HEK293 (cell line): ENCODE measurements at regions not wholly inside any gene's neighbourhood (a gene's known extent, or its start where the extent isn't known, plus 50 kb on each side); places are given as distances from the start of the nearest gene placed in this dataset.

Experiments
- CTCF ChIA-PET: fragments of 350-600 bp; formaldehyde crosslinking; extraction: SDS; loops from one replicate; lab custom pipeline; 2021; ENCODE audit warnings: antibody characterized with exemption; lab: Yijun Ruan, JAX
- POLR2A ChIA-PET: fragments of 300-600 bp; formaldehyde crosslinking; extraction: SDS; loops from one replicate; lab custom pipeline; 2020; ENCODE audit warnings: antibody characterized with exemption, inconsistent platforms; lab: Yijun Ruan, JAX
- H3K27ac ChIP-seq: fragments of 200-500 bp; sonication (Bioruptor generic); 2 replicates; pipeline ENCODE4 v1.5.1; 2014; ENCODE audit warnings: low read depth, low read length, control low read depth, inconsistent platforms; ENCODE audit errors: extremely low read depth
- H3K36me3 ChIP-seq, 2 experiments: fragments of 200-500 bp in 1 of 2; sonication (Bioruptor generic) in 1 of 2; 1 replicate in 1 of 2; 2 replicates in 1 of 2; pipeline ENCODE4 v1.5.1; 2014 to 2017; ENCODE audit warnings: inconsistent platforms in 2 of 2, low read length in 2 of 2; ENCODE audit not compliant: control insufficient read depth in 2 of 2, insufficient read depth in 1 of 2
- H3K4me1 ChIP-seq: fragments of 200-500 bp; sonication (Bioruptor generic); 2 replicates; pipeline ENCODE4 v1.5.1; 2014; ENCODE audit warnings: mild to moderate bottlenecking, low read length, inconsistent platforms; ENCODE audit not compliant: control insufficient read depth, insufficient read depth
- H3K4me3 ChIP-seq: 2 replicates; pipeline ENCODE4 v1.5.1; 2011; ENCODE audit warnings: low read depth, mild to moderate bottlenecking, control low read depth, low read length, moderate library complexity
- H3K9me3 ChIP-seq: fragments of 200-500 bp; sonication (Bioruptor generic); 2 replicates; pipeline ENCODE4 v1.5.1; 2014; ENCODE audit warnings: low read depth, low read length, inconsistent platforms; ENCODE audit not compliant: control insufficient read depth, insufficient read depth
- BCL6B ChIP-seq: fragments of 450-650 bp; formaldehyde crosslinking; IDR thresholded peaks from 2 replicates; pipeline ENCODE4 v1.5.1; 2017; ENCODE audit warnings: missing biosample characterization, missing genetic modification characterization
- HOXA7 ChIP-seq: sonication (generic); formaldehyde crosslinking; IDR thresholded peaks from 2 replicates; pipeline ENCODE4 v1.8.1; 2022; ENCODE audit warnings: missing genetic modification reagents, borderline replicate concordance
- OVOL3 ChIP-seq: fragments of 450-650 bp; formaldehyde crosslinking; IDR thresholded peaks from 2 replicates; pipeline ENCODE4 v1.5.1; 2016; ENCODE audit warnings: missing biosample characterization, missing genetic modification characterization
- ZBTB21 ChIP-seq: fragments of 450-650 bp; formaldehyde crosslinking; IDR thresholded peaks from 2 replicates; pipeline ENCODE4 v1.5.1; 2017; ENCODE audit warnings: missing biosample characterization, missing genetic modification characterization
- ZBTB6 ChIP-seq: fragments of 450-650 bp; formaldehyde crosslinking; IDR thresholded peaks from 2 replicates; pipeline ENCODE4 v1.5.1; 2017; ENCODE audit warnings: missing biosample characterization, missing genetic modification characterization
- ZNF19 ChIP-seq: fragments of 450-650 bp; formaldehyde crosslinking; IDR thresholded peaks from 2 replicates; pipeline ENCODE4; 2016; ENCODE audit warnings: missing biosample characterization, missing genetic modification characterization, low read depth
- ZNF221 ChIP-seq: fragments of 450-650 bp; formaldehyde crosslinking; IDR thresholded peaks from 2 replicates; pipeline ENCODE4 v1.5.1; 2017; ENCODE audit warnings: missing biosample characterization, missing genetic modification characterization, borderline replicate concordance
- ZNF223 ChIP-seq: fragments of 450-650 bp; formaldehyde crosslinking; IDR thresholded peaks from 2 replicates; pipeline ENCODE4 v1.5.1; 2016; ENCODE audit warnings: missing biosample characterization, missing genetic modification characterization
- ZNF266 ChIP-seq: fragments of 450-650 bp; formaldehyde crosslinking; IDR thresholded peaks from 2 replicates; pipeline ENCODE4 v1.5.1; 2016; ENCODE audit warnings: missing biosample characterization, missing genetic modification characterization, low read depth
- ZNF521 ChIP-seq: fragments of 450-650 bp; formaldehyde crosslinking; IDR thresholded peaks from 2 replicates; pipeline ENCODE4 v1.5.1; 2017; ENCODE audit warnings: missing biosample characterization, mild to moderate bottlenecking, missing genetic modification characterization
- ZNF548 ChIP-seq: fragments of 450-650 bp; formaldehyde crosslinking; IDR thresholded peaks from 2 replicates; pipeline ENCODE4 v1.5.1; 2016; ENCODE audit warnings: missing biosample characterization, missing genetic modification characterization
- ZNF654 ChIP-seq: fragments of 450-650 bp; formaldehyde crosslinking; IDR thresholded peaks from 2 replicates; pipeline ENCODE4 v1.5.1; 2016; ENCODE audit warnings: low read depth, missing biosample characterization, missing genetic modification characterization
- ZNF664 ChIP-seq: fragments of 450-650 bp; formaldehyde crosslinking; IDR thresholded peaks from 2 replicates; pipeline ENCODE4 v1.5.1; 2016; ENCODE audit warnings: missing biosample characterization, missing genetic modification characterization
- ZNF707 ChIP-seq: fragments of 450-650 bp; formaldehyde crosslinking; IDR thresholded peaks from 2 replicates; pipeline ENCODE4 v1.5.1; 2016; ENCODE audit warnings: missing biosample characterization, missing genetic modification characterization
- ZNF785 ChIP-seq: fragments of 450-650 bp; formaldehyde crosslinking; IDR thresholded peaks from 2 replicates; pipeline ENCODE4 v1.5.1; 2016; ENCODE audit warnings: missing biosample characterization, missing genetic modification characterization
- TF ChIP-seq, protein P1 (sequence below): fragments of 450-650 bp; formaldehyde crosslinking; IDR thresholded peaks from 2 replicates; pipeline ENCODE4 v1.5.1; 2016; ENCODE audit warnings: missing biosample characterization, missing genetic modification characterization
- TF ChIP-seq, protein P2 (sequence below): fragments of 450-650 bp; formaldehyde crosslinking; IDR thresholded peaks from 2 replicates; pipeline ENCODE4 v1.5.1; 2016; ENCODE audit warnings: missing biosample characterization, missing genetic modification characterization, borderline replicate concordance

GRCh38 chr5:162325143-162325727, 257.7 kb downstream of the GABRG2 start (continued):
- TF ChIP-seq, protein P1, sequence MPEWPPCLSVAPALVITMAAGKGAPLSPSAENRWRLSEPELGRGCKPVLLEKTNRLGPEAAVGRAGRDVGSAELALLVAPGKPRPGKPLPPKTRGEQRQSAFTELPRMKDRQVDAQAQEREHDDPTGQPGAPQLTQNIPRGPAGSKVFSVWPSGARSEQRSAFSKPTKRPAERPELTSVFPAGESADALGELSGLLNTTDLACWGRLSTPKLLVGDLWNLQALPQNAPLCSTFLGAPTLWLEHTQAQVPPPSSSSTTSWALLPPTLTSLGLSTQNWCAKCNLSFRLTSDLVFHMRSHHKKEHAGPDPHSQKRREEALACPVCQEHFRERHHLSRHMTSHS = no peak
- TF ChIP-seq HOXA7 (CRISPR knock-in tag) = no peak

DNA sequence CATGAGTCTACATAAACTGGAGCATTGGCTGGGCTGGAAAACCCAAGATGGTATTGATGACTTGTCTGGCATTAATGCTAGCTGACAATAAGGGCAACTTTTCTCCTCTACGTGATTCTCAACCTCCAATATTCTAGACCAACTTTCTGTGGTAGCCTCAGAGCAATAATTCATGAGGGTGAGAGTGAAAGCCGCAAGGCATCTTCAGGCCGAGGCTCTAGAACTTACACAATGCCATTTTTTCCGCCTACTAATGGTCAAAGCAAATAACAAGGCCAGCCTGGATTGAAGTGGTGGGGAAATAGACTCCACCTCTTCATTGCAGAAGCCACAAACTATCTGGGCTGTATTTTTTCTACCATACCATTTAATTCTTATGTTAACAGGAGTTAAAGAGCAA, 267.4 kb downstream of the GABRG2 start:
- no peak overlapping the region for H3K27ac ChIP-seq
- CTCF ChIA-PET = no interaction called here
- POLR2A ChIA-PET = no interaction called here
- H3K9me3 ChIP-seq = no peaks in the 10 kb centered on the region
- no peak for TF ChIP-seq ZNF521 (tag by site-specific recombination)
- TF ChIP-seq ZBTB21 = no peak
- no peak for TF ChIP-seq ZNF223 (tag by site-specific recombination)
- TF ChIP-seq BCL6B = no peak
- TF ChIP-seq ZNF664 (tag by site-specific recombination) = no peak
- no peak for TF ChIP-seq ZNF654 (tag by site-specific recombination)
- no peak for TF ChIP-seq OVOL3 (tag by site-specific recombination)
- TF ChIP-seq ZNF221 (tag by site-specific recombination) = no peak
- no peak for TF ChIP-seq ZNF266 (tag by site-specific recombination)
- no peak for TF ChIP-seq ZNF707 (tag by site-specific recombination)
- TF ChIP-seq ZNF19 (tag by site-specific recombination) = no peak
- no peak overlapping the region for H3K4me3 ChIP-seq
- no peaks in the 10 kb centered on the region for H3K4me1 ChIP-seq
- H3K36me3 ChIP-seq = no peaks in the 10 kb centered on the region

DNA sequence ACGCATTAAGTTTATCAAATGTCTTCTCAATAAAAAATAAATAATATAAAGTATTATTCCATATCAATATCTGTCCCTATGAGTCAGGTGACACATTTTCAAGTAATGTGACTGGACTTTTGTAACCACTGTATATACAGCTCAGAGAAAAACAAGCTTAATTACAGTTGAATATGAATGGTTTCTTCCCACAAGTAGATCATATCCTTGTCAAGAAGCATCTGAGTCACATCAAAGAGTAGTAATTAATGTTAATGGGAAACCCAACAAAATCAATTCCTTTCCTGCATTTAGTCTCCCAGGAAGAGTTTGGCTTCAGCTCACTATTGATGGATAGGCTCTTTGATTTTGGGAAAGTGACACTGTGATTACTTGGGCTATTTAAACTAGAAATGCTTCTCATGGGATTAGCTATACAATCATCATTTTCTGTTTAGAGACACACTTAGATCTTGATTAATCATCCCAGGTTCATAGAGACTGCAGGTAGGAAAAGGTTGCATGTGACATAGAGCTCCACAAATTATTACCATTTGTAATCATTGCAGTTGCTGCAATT, 292.9 kb downstream of the GABRG2 start:
- TF ChIP-seq ZNF785 (tag by site-specific recombination) (no peak), ZBTB6 (no peak), ZNF548 (no peak)
- TF ChIP-seq, protein P2, sequence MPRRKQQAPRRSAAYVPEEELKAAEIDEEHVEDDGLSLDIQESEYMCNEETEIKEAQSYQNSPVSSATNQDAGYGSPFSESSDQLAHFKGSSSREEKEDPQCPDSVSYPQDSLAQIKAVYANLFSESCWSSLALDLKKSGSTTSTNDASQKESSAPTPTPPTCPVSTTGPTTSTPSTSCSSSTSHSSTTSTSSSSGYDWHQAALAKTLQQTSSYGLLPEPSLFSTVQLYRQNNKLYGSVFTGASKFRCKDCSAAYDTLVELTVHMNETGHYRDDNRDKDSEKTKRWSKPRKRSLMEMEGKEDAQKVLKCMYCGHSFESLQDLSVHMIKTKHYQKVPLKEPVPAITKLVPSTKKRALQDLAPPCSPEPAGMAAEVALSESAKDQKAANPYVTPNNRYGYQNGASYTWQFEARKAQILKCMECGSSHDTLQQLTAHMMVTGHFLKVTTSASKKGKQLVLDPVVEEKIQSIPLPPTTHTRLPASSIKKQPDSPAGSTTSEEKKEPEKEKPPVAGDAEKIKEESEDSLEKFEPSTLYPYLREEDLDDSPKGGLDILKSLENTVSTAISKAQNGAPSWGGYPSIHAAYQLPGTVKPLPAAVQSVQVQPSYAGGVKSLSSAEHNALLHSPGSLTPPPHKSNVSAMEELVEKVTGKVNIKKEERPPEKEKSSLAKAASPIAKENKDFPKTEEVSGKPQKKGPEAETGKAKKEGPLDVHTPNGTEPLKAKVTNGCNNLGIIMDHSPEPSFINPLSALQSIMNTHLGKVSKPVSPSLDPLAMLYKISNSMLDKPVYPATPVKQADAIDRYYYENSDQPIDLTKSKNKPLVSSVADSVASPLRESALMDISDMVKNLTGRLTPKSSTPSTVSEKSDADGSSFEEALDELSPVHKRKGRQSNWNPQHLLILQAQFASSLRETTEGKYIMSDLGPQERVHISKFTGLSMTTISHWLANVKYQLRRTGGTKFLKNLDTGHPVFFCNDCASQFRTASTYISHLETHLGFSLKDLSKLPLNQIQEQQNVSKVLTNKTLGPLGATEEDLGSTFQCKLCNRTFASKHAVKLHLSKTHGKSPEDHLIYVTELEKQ (tag by site-specific recombination) = no peak
- POLR2A ChIA-PET = no interaction called here
- CTCF ChIA-PET = no interaction called here

More for the DNA sequence above, 292.9 kb downstream of the GABRG2 start:
- Histone ChIP-seq H3K4me3 (no peak overlapping the region), H3K36me3 (no peaks in the 10 kb centered on the region), H3K9me3 (no peaks in the 10 kb centered on the region), H3K27ac (no peak overlapping the region), H3K4me1 (no peaks in the 10 kb centered on the region)
